ENCODE measurements at regions not wholly inside any gene's neighbourhood (a gene's known extent, or its start where the extent isn't known, plus 50 kb on each side); places are given as distances from the start of the nearest gene placed in this dataset.

DNA sequence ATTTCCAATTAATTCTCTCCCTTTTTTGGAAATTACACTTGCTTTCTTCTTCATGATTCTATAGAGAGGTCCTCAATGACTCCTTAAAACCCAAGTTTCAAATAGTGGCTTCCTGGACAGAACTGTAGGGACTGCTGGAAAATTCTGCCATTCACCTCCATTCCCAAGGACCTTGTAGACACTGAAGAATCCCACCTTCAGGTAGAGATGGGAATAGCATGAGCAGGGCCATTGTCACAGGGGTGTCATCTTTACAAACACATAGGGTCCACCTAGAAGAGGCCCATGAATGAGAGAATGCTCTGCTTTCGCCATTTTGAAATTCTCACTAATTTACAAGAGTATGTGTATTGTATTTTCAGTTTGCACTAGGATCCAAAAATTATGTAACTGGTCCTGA, 701.7 kb upstream of the CELF2 start:
- DNase-seq: no peak

DNA sequence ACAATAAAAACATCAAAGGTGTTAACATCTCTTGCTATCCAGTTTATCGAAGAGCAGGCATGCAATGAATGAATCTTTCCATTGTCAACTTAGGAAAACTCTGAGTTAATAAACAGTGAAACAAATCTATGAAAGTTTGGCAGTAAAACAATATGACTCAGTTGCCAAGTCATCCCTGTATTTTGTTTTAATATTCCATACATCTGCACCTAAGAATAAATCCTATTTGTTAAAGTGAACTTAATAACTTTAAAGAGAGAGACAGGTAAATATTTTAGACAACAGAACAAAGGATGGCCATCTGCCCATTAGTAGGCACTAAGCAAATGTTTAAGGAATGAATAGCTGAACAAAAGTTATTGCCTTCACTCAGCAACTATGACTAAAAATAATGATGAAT, 700.5 kb upstream of the CELF2 start:
- no peak for DNase-seq

DNA sequence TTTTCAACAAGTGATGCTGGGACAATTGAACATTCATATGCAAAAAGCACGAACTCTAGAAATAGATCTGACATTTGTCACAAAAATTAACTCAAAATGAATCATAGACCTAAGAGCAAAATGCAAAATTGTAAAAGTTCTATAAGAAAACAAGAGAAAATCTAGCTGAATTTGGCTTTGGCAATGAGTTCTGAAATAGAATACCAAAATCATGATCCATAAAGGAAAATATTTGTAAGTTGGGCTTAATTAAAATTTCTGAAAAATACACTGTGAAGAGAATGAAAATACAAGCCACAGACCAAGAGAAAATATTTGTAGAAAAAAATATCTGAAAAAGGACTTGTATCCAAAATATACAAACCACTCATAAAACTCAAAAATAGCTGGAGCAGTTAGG, 698.8 kb upstream of the CELF2 start:
- DNase-seq: no peak

DNA sequence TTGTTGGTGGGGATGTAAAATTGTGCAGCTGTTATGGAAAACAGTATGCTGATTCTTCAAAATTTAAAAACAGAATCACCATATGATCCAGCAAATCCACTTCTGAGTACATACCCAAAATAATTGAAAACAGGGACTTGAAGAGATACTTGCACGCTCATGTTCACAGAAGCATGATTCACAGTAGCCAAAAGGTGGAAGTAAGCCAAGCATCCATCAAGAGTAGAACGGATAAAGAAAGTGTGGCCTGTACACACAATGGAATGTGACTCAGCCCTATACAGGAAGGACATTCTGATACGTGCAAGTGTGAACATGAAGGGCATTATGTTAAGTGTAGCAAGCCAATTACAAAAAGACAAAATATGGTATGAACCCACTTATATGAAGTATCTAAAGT, 696.7 kb upstream of the CELF2 start:
- DNase-seq: no peak

DNA sequence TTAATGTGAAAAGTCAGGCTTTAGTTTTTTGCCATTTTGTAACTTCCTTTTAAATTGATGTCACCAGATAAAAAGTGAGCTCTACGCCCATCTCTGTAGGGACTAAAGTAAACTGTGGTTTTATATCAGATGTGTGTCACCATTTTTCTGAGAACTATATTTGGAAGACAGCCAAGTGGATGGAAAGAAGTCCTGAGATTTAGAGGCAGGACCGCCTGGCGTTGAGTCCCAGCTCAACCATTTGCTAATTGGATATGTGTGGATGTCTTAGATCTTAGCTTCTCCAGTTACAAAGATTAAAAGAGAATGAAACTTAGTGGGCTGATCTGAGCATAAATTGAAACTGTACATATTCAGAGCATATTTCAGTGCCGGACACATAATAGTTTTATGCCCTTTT, 691.6 kb upstream of the CELF2 start:
- no peak for DNase-seq

DNA sequence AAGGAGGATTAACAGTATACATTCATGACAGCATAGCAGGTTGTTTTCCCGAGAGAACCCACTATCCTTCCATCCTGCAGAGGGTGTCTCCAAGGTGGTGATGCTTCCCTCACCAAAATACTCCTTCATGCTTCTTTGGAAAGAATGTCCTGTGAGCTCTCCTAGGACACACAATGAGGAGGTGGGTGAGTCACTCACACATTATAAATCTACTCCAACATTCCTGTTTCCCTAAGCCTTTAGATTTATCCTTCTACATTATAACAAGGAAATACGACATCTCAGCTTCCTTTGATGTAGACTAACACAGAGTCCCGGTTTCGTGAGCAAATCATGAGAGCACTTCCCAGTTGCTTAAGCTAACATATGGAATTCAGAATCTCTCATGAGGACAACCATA, 689.7 kb upstream of the CELF2 start:
- no peak for DNase-seq

DNA sequence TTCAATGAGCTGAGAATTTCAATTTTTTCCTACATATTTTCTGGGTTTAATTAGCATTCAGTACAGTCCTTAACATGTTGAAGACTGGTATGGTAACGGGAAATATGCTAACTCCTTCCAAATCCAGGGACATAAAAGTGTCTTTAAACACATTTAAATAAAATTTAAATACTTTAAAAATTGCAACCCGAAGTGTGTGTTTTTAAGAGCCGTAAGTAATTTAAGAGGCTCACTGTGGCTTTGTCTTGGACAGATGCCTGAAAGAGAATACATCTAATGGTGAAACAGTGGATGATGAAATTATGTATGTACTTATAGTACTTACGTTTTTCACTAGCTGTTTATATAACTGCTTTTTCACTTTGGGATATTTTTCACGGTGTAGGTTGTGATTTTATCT, 687.3 kb upstream of the CELF2 start:
- no peak for DNase-seq

DNA sequence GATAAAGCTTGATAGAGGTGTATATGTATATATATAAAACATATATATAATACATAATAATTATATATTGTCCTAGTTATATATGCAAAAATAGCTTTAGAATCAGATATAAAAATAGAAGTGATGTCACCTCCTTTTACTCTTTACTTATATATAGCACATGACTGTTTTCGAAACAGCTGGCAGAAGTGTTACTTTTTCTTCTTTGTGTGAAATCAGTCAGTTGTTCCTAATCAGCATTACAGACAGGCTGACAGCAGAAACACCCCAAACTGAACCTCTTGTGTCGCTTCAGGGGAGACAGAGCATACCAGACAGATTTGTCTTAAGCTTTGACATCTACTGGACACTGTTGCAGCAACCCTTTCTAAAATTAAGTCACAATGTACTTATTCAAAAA, 684.9 kb upstream of the CELF2 start:
- DNase-seq: no peak

DNA sequence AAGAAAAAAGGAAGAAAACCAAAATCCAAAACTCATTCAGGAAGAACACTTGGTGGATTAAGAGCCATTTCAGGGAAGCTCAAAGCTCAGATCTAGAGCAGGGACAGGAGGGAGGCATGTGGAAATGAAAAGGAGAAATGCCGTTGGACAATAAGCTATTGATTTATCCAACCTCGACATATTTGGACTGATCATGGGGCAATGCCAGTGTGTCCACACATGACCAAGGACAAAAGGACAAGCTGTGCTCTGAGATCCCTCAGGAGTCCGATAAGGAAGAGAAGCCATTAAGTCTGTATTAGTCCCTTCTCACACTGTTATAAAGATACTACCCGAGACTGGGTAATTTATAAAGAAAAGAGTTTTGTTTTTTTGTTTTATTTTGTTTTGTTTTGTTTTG, 684.0 kb upstream of the CELF2 start:
- no peak for DNase-seq

DNA sequence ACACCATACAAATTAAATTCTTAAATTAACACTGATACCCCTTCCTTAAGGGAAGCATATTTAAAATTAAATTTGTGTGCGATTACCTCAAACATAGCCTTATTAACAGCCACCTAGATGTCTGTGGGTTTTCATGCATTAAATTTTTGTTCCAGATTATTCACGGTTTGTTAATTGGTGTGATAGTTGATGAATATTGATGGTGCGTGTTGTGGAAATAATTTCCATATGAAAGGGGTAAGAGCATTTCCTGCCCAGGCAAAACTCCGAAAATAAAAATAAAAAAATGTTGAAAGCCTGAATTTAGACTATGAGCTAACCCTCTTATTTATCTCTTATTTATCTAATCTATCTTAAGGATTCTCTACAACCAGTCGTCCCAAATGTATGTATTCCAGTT, 679.3 kb upstream of the CELF2 start:
- no peak for DNase-seq

DNA sequence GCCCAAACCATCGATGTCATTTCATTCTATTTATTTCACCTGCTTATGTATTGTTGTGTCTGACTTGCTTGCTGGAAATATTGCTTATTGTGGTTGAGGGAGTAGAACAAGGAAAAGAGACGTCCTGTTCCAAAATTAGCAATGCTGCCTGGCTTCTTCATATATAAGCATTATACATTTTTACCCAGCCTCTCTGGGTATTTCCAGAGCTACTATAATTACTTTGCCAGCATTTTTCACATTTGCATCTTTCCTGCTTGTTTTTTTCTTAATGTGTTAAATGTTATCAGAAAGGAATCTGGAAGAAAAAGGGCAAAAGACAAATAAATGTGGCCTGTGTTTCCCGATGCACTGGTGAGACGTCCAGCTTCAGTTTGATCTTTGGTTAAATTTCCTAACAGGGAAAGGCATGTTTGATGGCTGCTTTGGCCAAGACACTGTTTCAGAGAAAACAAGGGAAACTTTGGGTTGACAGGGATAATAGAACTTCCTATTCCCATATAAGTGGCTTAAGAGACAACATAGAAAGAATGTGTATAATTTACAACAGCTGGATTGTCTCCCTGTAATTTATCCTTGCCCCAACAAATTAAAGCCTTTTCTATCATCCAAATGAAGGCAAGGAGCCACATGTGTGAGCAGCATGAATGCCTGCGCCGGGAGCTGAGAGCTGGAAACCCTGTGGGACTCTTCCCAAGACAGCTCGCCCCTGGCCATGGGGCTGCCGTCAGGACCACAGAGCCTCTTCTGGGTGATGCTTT, 671.1 kb upstream of the CELF2 start:
- no peak for DNase-seq

DNA sequence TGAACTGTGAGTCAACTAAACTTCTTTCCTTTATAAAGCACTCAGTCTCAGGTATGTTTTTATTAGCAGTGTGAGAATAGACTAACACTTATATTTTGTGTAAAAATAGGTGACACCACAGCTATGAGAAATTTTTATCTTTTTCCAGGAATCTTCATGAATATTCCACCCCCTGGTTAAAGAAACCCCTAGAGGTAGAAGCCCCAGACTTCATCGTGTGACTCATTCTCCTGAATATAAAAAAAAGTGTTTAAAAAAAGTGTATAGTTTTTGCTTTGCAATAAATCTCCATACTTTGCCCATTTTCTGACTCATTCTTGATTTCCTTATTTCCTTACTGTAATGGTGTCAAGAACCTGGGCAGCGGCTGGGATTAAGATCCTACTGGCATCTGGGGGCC, 667.6 kb upstream of the CELF2 start:
- no peak for DNase-seq

DNA sequence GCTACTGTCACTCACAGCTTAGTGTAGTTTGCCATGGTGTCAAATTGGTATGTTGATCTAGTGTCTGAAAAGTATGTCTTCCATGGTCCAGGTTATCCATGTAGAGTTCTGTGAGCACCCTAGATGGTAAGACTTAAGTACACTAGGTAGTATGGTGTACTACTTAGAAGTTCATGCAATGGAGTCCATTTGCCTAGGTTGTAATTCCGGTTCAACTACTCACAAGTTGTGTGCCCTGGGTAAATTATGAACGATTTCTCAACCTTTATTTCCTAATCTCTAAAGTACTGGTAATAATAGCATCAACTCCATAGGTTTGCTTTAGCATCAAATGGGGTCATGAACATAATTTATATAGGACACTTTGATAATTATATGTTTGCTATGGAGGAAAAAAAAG, 666.2 kb upstream of the CELF2 start:
- DNase-seq: no peak

DNA sequence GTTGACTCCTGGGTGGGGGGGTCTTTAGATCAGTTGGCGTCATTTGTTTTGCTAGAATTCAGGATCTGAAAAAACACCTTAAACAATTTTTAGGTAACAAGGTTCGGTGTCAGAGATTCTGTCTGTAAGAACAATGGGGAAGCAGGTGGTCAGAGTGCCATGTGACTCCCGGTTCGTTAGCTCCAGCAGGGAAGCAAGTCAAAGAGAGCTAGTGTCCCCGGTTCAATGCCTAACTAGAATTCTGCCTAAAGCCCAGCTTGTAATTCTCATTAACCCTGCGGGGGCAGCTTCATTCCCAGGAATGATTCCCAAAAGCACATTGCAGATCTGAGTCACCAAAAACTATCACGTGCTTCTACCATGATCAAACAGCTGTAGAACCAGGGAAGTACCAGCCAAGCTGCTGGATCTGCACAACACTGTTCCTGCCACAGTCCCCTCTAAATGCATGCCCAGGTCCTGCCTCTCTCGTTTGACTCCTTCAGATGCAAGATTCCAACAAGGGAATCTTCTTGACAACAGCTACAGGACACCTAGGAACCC, 664.3 kb upstream of the CELF2 start:
- DNase-seq: no peak

DNA sequence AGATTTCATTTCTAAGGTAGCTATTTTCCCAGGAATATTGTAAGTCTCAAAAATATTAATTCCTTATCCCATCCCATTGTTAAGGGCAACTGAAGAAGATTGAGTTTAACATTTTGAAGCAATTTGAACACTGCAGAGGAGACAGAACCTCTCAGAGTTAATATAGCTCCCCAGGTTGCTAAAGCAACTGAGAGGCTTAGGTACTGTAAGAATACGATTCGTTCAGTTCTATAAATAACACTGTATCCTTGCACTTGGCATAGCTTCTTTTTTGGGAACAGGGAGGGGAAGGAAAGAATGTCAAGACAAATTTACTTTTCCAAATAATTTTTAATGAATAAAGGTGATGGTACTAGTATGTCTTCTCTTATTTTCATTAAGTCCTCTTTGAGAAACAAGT, 658.4 kb upstream of the CELF2 start:
- no peak for DNase-seq

DNA sequence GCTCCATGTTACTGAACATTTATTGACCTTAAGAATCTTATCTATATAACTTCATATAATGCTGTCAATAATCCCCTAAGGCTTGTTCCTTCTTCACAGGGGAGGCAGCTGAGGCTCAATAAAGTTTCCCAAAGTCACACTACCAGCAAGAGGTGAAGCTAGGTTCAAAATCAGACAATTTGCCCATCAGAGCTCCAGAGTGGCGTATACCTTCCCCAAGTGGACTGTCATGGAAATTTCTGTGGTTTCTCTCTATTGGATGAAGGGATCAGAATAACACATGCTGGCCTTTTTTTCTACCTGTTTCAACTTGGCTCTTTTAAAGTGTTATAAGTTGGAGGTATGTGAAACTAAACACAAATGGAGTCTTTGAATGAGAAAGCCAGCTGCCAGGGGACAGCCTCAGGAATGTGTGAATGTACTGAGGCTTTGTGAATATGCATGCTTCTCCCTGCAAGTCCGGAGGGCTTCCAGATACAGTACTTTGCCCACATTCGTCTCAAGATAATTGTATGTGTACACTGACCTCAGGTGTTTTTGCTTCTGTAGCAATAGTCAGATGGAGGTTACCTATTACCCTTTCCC, 656.3 kb upstream of the CELF2 start:
- no peak for DNase-seq

DNA sequence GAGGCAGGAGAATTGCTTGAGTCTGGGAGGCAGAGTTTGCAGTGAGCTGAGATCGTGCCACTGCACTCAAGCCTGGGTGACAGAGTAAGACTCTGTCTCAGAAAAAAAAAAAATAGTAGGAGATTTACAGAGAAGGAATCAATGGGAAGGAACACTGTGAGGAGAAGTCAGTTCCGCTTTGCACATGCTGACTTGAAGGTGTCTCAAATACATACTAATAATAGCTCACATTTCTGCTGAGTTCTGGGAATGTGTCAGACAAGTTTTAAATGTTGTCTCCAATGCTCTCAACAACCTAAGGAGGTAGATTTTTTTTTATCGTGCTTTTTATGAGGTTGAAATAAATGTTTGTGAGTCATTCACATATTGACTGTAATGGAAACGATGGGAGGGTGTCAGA, 654.9 kb upstream of the CELF2 start:
- no peak for DNase-seq

DNA sequence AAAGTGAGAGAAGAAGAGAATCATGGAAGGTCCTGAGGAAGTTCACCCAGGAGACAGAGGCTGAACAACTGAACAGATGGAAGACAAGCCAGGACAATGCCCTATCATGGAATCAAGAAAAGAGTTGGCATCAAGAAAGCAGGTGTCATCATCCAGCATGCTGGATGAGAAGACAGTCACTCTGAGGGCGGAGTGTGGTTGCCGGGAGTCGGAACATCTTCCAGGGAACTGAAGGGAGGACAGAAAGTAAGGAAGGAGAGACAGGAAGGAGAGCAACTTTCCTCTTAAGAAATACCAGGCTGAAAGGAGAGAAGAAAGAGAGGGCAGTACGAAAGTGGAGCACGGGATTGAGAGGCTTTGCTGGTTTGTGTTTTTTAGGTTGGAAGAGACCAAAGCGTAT, 654.5 kb upstream of the CELF2 start:
- no peak for DNase-seq

DNA sequence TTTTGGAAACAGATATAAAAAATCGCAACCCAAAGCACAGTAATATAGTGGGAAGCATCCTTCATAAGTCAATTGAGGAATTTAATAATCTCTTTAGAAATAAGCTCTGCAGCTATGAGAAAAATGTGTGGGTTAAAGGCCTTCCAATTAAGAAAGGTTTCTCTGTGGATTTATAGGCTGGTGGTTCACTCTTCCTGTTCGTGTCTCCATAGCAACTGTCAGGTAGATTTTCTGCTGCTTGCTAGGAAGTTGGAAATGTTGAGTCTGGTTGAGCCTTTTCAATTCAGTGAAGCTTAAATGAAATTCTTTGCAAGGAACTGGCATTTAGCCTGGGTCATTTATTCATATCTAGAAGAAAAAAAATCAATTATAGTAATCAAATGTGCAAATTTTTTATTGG, 652.8 kb upstream of the CELF2 start:
- no peak for DNase-seq

DNA sequence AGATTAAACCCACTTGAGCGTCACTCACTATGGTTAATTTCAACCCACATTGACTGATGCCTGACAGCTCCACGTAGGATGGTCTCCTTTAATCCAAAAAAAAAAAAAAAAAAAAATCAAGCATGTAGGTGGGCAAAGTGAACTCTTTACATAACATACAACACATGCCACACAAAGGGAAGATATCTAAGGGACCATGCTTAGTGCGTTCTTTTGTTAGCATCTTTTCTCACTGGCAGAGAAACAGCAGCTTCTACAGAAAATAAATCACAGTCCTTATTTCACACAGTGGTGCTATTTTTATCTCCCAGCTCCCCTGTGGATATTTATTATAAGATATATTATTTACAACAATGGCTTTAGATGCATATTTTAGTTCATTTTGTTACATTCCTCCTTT, 652.0 kb upstream of the CELF2 start:
- no peak for DNase-seq

DNA sequence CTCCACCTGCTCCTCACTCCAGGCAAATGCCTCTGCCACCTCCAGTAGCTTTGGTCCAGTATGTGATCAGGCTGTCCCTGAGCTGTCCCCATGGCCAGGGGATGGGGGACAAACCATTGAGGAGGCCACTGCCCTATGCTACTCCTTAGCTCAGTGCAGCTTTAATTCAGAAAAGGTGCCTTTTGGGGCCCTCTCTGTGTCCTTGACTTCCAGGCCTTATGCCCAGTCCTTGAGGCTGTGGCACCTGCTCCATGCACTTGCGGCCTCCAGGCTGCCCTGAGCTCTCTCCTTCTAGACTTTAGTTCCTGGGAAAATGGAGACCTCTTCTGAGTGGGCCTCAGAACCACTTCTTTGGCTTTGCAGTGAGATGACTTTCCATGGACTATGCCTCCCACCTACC, 650.8 kb upstream of the CELF2 start:
- DNase-seq: no peak

DNA sequence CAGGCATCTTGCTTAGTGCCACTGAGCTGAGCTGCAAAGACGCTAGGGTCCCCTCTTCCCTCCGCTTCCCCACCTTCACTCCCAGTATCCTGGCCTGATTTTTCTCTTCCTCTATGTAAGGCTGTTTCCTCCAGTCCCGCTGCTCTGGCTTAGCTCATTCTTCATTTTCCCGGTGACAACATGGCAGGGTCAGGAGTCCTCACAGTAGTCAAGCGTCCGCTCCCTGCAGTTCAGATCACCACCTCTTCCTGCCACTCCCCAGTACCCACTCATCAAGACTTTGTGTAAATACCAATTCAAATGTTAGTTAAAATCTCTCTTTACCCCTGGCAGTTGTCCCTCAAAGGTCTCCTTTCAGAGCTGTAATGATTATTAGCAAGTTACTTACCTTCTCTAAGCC, 650.4 kb upstream of the CELF2 start:
- no peak for DNase-seq

DNA sequence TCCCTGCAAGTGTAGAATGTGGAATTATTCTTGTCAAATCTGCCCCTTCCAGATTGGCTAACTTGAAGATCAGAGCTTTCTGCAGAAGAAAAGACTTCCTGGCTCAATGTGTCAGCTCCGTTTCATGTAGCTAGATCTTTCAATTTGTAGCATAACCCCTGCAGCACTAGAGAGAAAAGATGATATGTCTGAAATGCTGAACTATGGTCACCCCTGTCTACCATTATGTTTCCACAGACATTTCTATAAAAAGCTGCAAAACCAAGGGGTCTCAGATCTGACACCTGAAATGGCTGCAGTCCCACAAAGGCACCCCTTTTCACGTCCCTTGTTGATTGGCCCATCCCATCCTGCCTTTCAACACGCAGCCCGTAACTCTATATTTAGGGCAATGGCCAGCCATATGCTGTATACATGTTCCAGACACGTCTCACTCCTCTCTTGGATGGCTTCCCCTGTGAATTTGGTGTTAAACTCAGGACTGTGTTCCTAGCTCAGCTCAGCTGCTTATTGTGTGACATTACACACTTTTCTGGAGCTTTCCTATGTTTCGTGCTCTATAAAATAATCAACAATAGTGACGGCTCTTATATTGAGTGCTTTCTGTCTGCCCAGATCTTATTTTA, 648.6 kb upstream of the CELF2 start:
- DNase-seq: no peak

DNA sequence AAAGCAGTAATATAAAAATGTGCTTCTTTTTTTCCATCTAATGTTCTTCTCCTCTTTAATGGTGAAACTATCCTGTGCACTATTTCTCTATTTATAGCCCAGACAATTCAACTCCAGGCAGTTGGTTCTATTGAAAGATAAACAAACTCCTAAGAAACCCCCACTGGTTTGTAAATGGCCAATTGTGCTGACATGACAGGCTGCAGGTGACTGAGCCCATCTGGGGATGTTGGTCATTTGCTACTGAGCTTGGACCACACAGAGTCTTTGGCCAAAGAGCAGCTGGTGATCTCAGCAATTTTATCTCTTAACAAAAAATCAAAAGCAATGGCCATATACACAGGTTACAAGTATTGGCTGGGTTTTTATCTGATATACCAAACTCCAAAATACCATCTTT, 631.8 kb upstream of the CELF2 start:
- DNase-seq: no peak

DNA sequence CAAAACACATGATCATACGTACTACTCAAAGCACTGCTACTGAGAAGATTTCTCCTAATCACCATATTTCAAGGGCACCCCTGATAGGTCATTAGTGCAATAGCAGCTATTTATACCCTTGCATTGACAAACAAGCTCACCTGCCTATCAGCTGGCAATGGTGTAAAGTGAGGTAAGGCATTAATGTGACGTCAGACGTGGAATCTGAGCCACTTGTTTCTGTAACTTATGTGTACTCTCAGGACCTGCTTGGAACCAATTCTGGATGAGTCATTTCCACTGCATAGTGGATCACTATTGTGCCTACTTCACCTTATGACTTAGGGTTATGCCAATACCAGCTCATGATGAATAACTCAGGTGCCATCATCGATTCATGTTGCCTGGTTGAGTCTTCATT, 628.5 kb upstream of the CELF2 start:
- no peak for DNase-seq
